H9 (cell line): ENCODE measurements at regions not wholly inside any gene's neighbourhood (a gene's known extent, or its start where the extent isn't known, plus 50 kb on each side); places are given as distances from the start of the nearest gene placed in this dataset.

Experiments
- DNase-seq: peaks from one replicate; pipeline ENCODE4 v3.0.0-alpha.2; 2017
- H2AFZ ChIP-seq: one replicate; pipeline ENCODE4 v1.6.1; 2013; ENCODE audit warnings: mild to moderate bottlenecking, low read length, control low read depth, moderate library complexity
- H2AK5ac ChIP-seq: 2 replicates; pipeline ENCODE4 v1.6.1; 2013; ENCODE audit warnings: low read length, control low read depth, mixed read lengths; ENCODE audit not compliant: insufficient read length
- H2BK120ac ChIP-seq: one replicate; pipeline ENCODE4 v1.6.1; 2013; ENCODE audit warnings: low read depth, mild to moderate bottlenecking, low read length, control low read depth, inconsistent platforms; ENCODE audit not compliant: poor library complexity, severe bottlenecking
- H2BK12ac ChIP-seq: 2 replicates; pipeline ENCODE4 v1.6.1; 2013; ENCODE audit warnings: low read length, control low read depth, mixed read lengths, low read depth; ENCODE audit not compliant: insufficient read length
- H2BK15ac ChIP-seq: 2 replicates; pipeline ENCODE4 v1.6.1; 2013; ENCODE audit warnings: low read depth, low read length, control low read depth
- H2BK20ac ChIP-seq: one replicate; pipeline ENCODE4 v1.6.1; 2013; ENCODE audit warnings: low read depth, mild to moderate bottlenecking, low read length, control low read depth, inconsistent platforms; ENCODE audit not compliant: poor library complexity, severe bottlenecking
- H2BK5ac ChIP-seq: 2 replicates; pipeline ENCODE4 v1.6.1; 2013; ENCODE audit warnings: low read length, control low read depth, mixed read lengths; ENCODE audit not compliant: insufficient read length
- H3K14ac ChIP-seq: 2 replicates; pipeline ENCODE4 v1.6.1; 2013; ENCODE audit warnings: low read length, control low read depth; ENCODE audit not compliant: insufficient read depth
- H3K18ac ChIP-seq: 2 replicates; pipeline ENCODE4 v1.6.1; 2013; ENCODE audit warnings: low read depth, mild to moderate bottlenecking, mixed read lengths, low read length, control low read depth; ENCODE audit not compliant: insufficient read length
- H3K23ac ChIP-seq: 2 replicates; pipeline ENCODE4 v1.6.1; 2013; ENCODE audit warnings: low read length, control low read depth, mixed read lengths, low read depth; ENCODE audit not compliant: insufficient read length
- H3K23me2 ChIP-seq: 2 replicates; pipeline ENCODE4 v1.6.1; 2013; ENCODE audit warnings: low read depth, mild to moderate bottlenecking, mixed read lengths, low read length, control low read depth; ENCODE audit not compliant: insufficient read length, poor library complexity, severe bottlenecking
- H3K27ac ChIP-seq: 2 replicates; pipeline ENCODE4 v1.5.1; 2013; ENCODE audit warnings: low read length, control low read depth, mixed read lengths, low read depth; ENCODE audit not compliant: insufficient read length
- H3K27me3 ChIP-seq: 2 replicates; pipeline ENCODE4 v1.6.1; 2013; ENCODE audit warnings: low read length, control low read depth, inconsistent platforms; ENCODE audit not compliant: insufficient read depth
- H3K4ac ChIP-seq: 2 replicates; pipeline ENCODE4 v1.6.1; 2013; ENCODE audit warnings: low read depth, mild to moderate bottlenecking, control low read depth, inconsistent platforms, low read length, moderate library complexity
- H3K4me1 ChIP-seq: 2 replicates; pipeline ENCODE4 v1.6.1; 2013; ENCODE audit warnings: low read length, control low read depth, inconsistent platforms; ENCODE audit not compliant: insufficient read depth
- H3K4me2 ChIP-seq: 2 replicates; pipeline ENCODE4 v1.6.1; 2013; ENCODE audit warnings: low read length, control low read depth, mixed read lengths; ENCODE audit not compliant: insufficient read length, insufficient read depth
- H3K56ac ChIP-seq: 2 replicates; pipeline ENCODE4 v1.6.1; 2013; ENCODE audit warnings: low read depth, mild to moderate bottlenecking, mixed read lengths, low read length, control low read depth; ENCODE audit not compliant: insufficient read length
- H3K79me1 ChIP-seq: 2 replicates; pipeline ENCODE4 v1.6.1; 2013; ENCODE audit warnings: low read depth, mild to moderate bottlenecking, moderate library complexity, low read length, control low read depth, inconsistent platforms; ENCODE audit not compliant: insufficient read depth, poor library complexity, severe bottlenecking
- H3K79me2 ChIP-seq: 2 replicates; pipeline ENCODE4 v1.6.1; 2013; ENCODE audit warnings: low read length, control low read depth, inconsistent platforms; ENCODE audit not compliant: insufficient read depth
- H3K9ac ChIP-seq: 2 replicates; pipeline ENCODE4 v1.6.1; 2013; ENCODE audit warnings: low read length, control low read depth, mixed read lengths; ENCODE audit not compliant: insufficient read length; ENCODE audit errors: extremely low read depth
- H3K9me3 ChIP-seq: one replicate; pipeline ENCODE4 v1.6.1; 2013; ENCODE audit warnings: low read depth, low read length, inconsistent platforms; ENCODE audit not compliant: control insufficient read depth
- H3T11ph ChIP-seq: one replicate; pipeline ENCODE4 v1.6.1; 2013; ENCODE audit warnings: mild to moderate bottlenecking, low read length, control low read depth, inconsistent platforms
- H4K20me1 ChIP-seq: one replicate; pipeline ENCODE4 v1.6.1; 2013; ENCODE audit not compliant: control insufficient read depth, insufficient read length, insufficient read depth
- H4K5ac ChIP-seq: 2 replicates; pipeline ENCODE4 v1.6.1; 2013; ENCODE audit warnings: low read depth, mild to moderate bottlenecking, mixed read lengths, low read length, control low read depth; ENCODE audit not compliant: insufficient read length
- H4K8ac ChIP-seq: replicated peaks from 2 replicates; pipeline ENCODE4 v1.6.1; 2013; ENCODE audit warnings: low read length, control low read depth, mixed read lengths, low read depth; ENCODE audit not compliant: insufficient read length
- H4K91ac ChIP-seq: 2 replicates; pipeline ENCODE4 v1.6.1; 2013; ENCODE audit warnings: low read depth, mild to moderate bottlenecking, moderate library complexity, mixed read lengths, low read length, control low read depth; ENCODE audit not compliant: insufficient read length
- H3K27ac Mint-ChIP-seq, 3 experiments: 2 replicates in 2 of 3; 3 replicates in 1 of 3; pipeline ENCODE4 v1.8.0; 2020 to 2021; ENCODE audit warnings: mixed read lengths in 3 of 3, mild to moderate bottlenecking in 1 of 3, moderate library complexity in 1 of 3
- H3K27me3 Mint-ChIP-seq: 2 replicates; pipeline ENCODE4 v1.8.0; 2021; ENCODE audit warnings: low read depth, mild to moderate bottlenecking, moderate library complexity, mixed read lengths
- H3K36me3 Mint-ChIP-seq, 3 experiments: 2 replicates in 2 of 3; 3 replicates in 1 of 3; pipeline ENCODE4 v1.8.0; 2020 to 2021; ENCODE audit warnings: low read depth in 3 of 3, mixed read lengths in 3 of 3; ENCODE audit not compliant: insufficient read depth in 1 of 3
- H3K4me1 Mint-ChIP-seq, 2 experiments: 2 replicates each; pipeline ENCODE4 v1.8.0; 2020; ENCODE audit warnings: mixed read lengths in 2 of 2
- H3K4me3 Mint-ChIP-seq, 2 experiments: 2 replicates in 1 of 2; 3 replicates in 1 of 2; pipeline ENCODE4 v1.8.0; 2020 to 2021; ENCODE audit warnings: mild to moderate bottlenecking in 2 of 2, mixed read lengths in 2 of 2, moderate library complexity in 1 of 2
- H3K9me3 Mint-ChIP-seq, 2 experiments: 2 replicates in 1 of 2; 3 replicates in 1 of 2; pipeline ENCODE4 v1.8.0; 2020; ENCODE audit warnings: mild to moderate bottlenecking in 2 of 2, mixed read lengths in 2 of 2, moderate library complexity in 1 of 2
- CTCF ChIP-seq: fragments of 200-600 bp; sonication (generic); conservative IDR thresholded peaks from 3 replicates; pipeline ENCODE4 v1.8.0; 2021; ENCODE audit warnings: antibody characterized with exemption, mild to moderate bottlenecking
- WGBS: extraction: QIAGEN DNeasy Blood & Tissue Kit; methylation state at CpG from one replicate; pipeline ENCODE4 v1.1.7; 2013; ENCODE audit warnings: missing lambda C conversion rate, low lambda C conversion rate, mixed read lengths; ENCODE audit not compliant: insufficient read length; ENCODE audit errors: extremely low coverage; 5-methylcytosine and 5-hydroxymethylcytosine counted together

- H3K4me1 ChIP-seq = peaks cover 3% of the 10 kb centered on the region; the same call in 1 of the 2 replicates
- H3K27me3 ChIP-seq = no peaks in the 10 kb centered on the region; the same call in 1 of the 2 replicates
- no peaks in the 10 kb centered on the region for H3K79me2 ChIP-seq
- H3K4ac ChIP-seq = no peak overlapping the region
- peaks cover 6 to 12% of the 10 kb centered on the region in 2 experiments; a peak in 3 of 4 replicates for H3K4me1 Mint-ChIP-seq
- H3K56ac ChIP-seq = no peak overlapping the region
- no peak overlapping the region for H3K4me2 ChIP-seq
- no peak overlapping the region for H4K8ac ChIP-seq
- no peaks in the 10 kb centered on the region for H3K79me1 ChIP-seq
- no CpG with 5 or more reads among the region's 24 CpGs for WGBS
- peaks cover 0 to 7% (median 0%) of the 10 kb centered on the region in 3 experiments; a peak in 2 of 7 replicates for H3K36me3 Mint-ChIP-seq
- no peak overlapping the region for H2BK20ac ChIP-seq
- H3K27me3 Mint-ChIP-seq = peaks cover 24% of the 10 kb centered on the region
- H3K9me3 ChIP-seq = no peaks in the 10 kb centered on the region
- H3K27ac ChIP-seq = no peak overlapping the region
- no peak overlapping the region for H2AK5ac ChIP-seq
- DNase-seq = no peak
- TF ChIP-seq CTCF = no peak
- no peak overlapping the region for H2BK5ac ChIP-seq
- no peaks in the 10 kb centered on the region for H4K20me1 ChIP-seq
- no peak overlapping the region for H3K23ac ChIP-seq
- no peak overlapping the region for H3K14ac ChIP-seq
- H2BK120ac ChIP-seq = no peak overlapping the region
- H2BK15ac ChIP-seq = no peak overlapping the region
- no peak overlapping the region for H4K5ac ChIP-seq
- no peak overlapping the region for H2BK12ac ChIP-seq
- no peak overlapping the region for H3K18ac ChIP-seq
- H3K9ac ChIP-seq = no peak overlapping the region
- H3K9me3 Mint-ChIP-seq = peaks cover 0 to 7% of the 10 kb centered on the region in 2 experiments; a peak in 2 of 5 replicates
- H3K23me2 ChIP-seq = no peaks in the 10 kb centered on the region
- H3T11ph ChIP-seq = no peak overlapping the region
- no peak overlapping the region for H3K4me3 Mint-ChIP-seq
- no peak overlapping the region for H4K91ac ChIP-seq
- H3K27ac Mint-ChIP-seq = no peak overlapping the region
- no peak overlapping the region for H2AFZ ChIP-seq
Measured at GRCh38 chr20:63140514-63141433, 75.2 kb downstream of the YTHDF1 start.
